Peyer's patch (tissue), 4 donors: ENCODE measurements at regions not wholly inside any gene's neighbourhood (a gene's known extent, or its start where the extent isn't known, plus 50 kb on each side); places are given as distances from the start of the nearest gene placed in this dataset.

Experiments used
- DNase-seq, 3 donors: peaks; one replicate each; pipeline ENCODE4 v3.0.0-alpha.2; 2017 to 2019
- H3K27ac ChIP-seq, 4 donors: fragments of 200-600 bp; sonication (generic); one replicate each; pipeline ENCODE4 v1.5.1; 2016 to 2019
- H3K27me3 ChIP-seq, 2 donors: fragments of 200-600 bp; sonication (generic); one replicate each; pipeline ENCODE4 v1.5.1; 2019
- H3K36me3 ChIP-seq, 3 donors: fragments of 200-600 bp; sonication (generic); one replicate each; pipeline ENCODE4 v1.5.1; 2016 to 2019
- H3K4me1 ChIP-seq, 4 donors: fragments of 200-600 bp; sonication (generic); one replicate each; pipeline ENCODE4 v1.5.1; 2016 to 2019
- H3K4me3 ChIP-seq, 4 donors: fragments of 200-600 bp; sonication (generic); 1 replicate in 3 of 4; 2 replicates in 1 of 4; pipeline ENCODE4 v1.5.1; 2016 to 2019; ENCODE audit warnings: mild to moderate bottlenecking in 1 of 4
- H3K9me3 ChIP-seq, 4 donors: fragments of 200-600 bp; sonication (generic); one replicate each; pipeline ENCODE4 v1.5.1; 2016 to 2019; ENCODE audit warnings: mild to moderate bottlenecking in 1 of 4
- CTCF ChIP-seq, 6 experiments: fragments of 450-650 bp in 4 of 6; fragments of 200-600 bp in 2 of 6; sonication (generic) in 1 of 6; IDR thresholded peaks; one replicate each; pipeline ENCODE4 v1.5.1; 2017 to 2019; ENCODE audit warnings: antibody characterized with exemption in 6 of 6, mild to moderate bottlenecking in 3 of 6, moderate library complexity in 1 of 6
- POLR2A ChIP-seq, 2 donors: fragments of 450-650 bp; IDR thresholded peaks; one replicate each; pipeline ENCODE4 v1.5.1; 2017; ENCODE audit warnings: antibody characterized with exemption in 2 of 2, mild to moderate bottlenecking in 2 of 2, moderate library complexity in 2 of 2

GRCh38 chr15:96411056-96412031, 80.8 kb downstream of the NR2F2 start:
- no peak overlapping the region for H3K4me3 ChIP-seq
- no peaks in the 10 kb centered on the region for H3K36me3 ChIP-seq
- no peak overlapping the region for H3K27ac ChIP-seq
- H3K27me3 ChIP-seq: peaks cover 0 to 54% of the 10 kb centered on the region in 2 donors
- no peaks in the 10 kb centered on the region for H3K9me3 ChIP-seq
- TF ChIP-seq CTCF (IDR thresholded peaks at IDR 0.05) (no peak), POLR2A (IDR thresholded peaks at IDR 0.05) (no peak)
- H3K4me1 ChIP-seq: peaks cover 0 to 22% (median 1%) of the 10 kb centered on the region in 4 donors
- DNase-seq: no peak

GRCh38 chr15:96412045-96412905, 81.8 kb downstream of the NR2F2 start:
- Histone ChIP-seq H3K27ac (no peak overlapping the region), H3K4me3 (no peak overlapping the region), H3K4me1 (peaks cover 0 to 31% (median 1%) of the 10 kb centered on the region in 4 donors), H3K27me3 (peaks cover 0 to 63% of the 10 kb centered on the region in 2 donors), H3K36me3 (no peaks in the 10 kb centered on the region), H3K9me3 (no peaks in the 10 kb centered on the region)
- no peak for TF ChIP-seq POLR2A (IDR thresholded peaks at IDR 0.05)
- no peak for TF ChIP-seq CTCF (IDR thresholded peaks at IDR 0.05)
- no peak for DNase-seq

- H3K9me3 ChIP-seq: no peaks in the 10 kb centered on the region
- no peaks in the 10 kb centered on the region for H3K36me3 ChIP-seq
- H3K27me3 ChIP-seq: peaks cover 0 to 67% of the 10 kb centered on the region in 2 donors
- H3K4me1 ChIP-seq: peaks cover 0 to 33% (median 1%) of the 10 kb centered on the region in 4 donors
- H3K4me3 ChIP-seq: no peak overlapping the region
- no peak for DNase-seq
- TF ChIP-seq CTCF (IDR thresholded peaks at IDR 0.05): no peak
- TF ChIP-seq POLR2A (IDR thresholded peaks at IDR 0.05): no peak
- no peak overlapping the region for H3K27ac ChIP-seq
Observed at GRCh38 chr15:96412906-96413231, 82.4 kb downstream of the NR2F2 start.

- H3K27ac ChIP-seq: no peak overlapping the region
- H3K36me3 ChIP-seq: no peaks in the 10 kb centered on the region
- no peak overlapping the region for H3K4me3 ChIP-seq
- H3K4me1 ChIP-seq: peaks cover 0 to 32% (median 1%) of the 10 kb centered on the region in 4 donors
- DNase-seq: no peak
- peaks cover 0 to 67% of the 10 kb centered on the region in 2 donors for H3K27me3 ChIP-seq
- TF ChIP-seq POLR2A (IDR thresholded peaks at IDR 0.05) (no peak), CTCF (IDR thresholded peaks at IDR 0.05) (no peak)
- H3K9me3 ChIP-seq: no peaks in the 10 kb centered on the region
Observed at GRCh38 chr15:96413657-96414056, 83.2 kb downstream of the NR2F2 start.

GRCh38 chr15:96414875-96415274, 84.4 kb downstream of the NR2F2 start:
- Histone ChIP-seq H3K36me3 (no peaks in the 10 kb centered on the region), H3K27me3 (peaks cover 0 to 55% of the 10 kb centered on the region in 2 donors), H3K4me3 (no peak overlapping the region), H3K9me3 (no peaks in the 10 kb centered on the region), H3K4me1 (peaks cover 0 to 19% (median 0%) of the 10 kb centered on the region in 4 donors), H3K27ac (no peak overlapping the region)
- DNase-seq: no peak
- no peak for TF ChIP-seq POLR2A (IDR thresholded peaks at IDR 0.05)
- no peak for TF ChIP-seq CTCF (IDR thresholded peaks at IDR 0.05)
